PC-9 (cell line): ENCODE measurements at regions not wholly inside any gene's neighbourhood (a gene's known extent, or its start where the extent isn't known, plus 50 kb on each side); places are given as distances from the start of the nearest gene placed in this dataset.

Experiments
- BruUV-seq: library from RNA; stranded (reverse); fragments of 400-500 nt; replicated peaks from 2 replicates; lab custom pipeline; 2021; lab: Mats Ljungman, UMichigan
- CTCF ChIA-PET: fragments of 300-600 bp; sonication (Branson Sonifier 250); formaldehyde crosslinking; loops from one replicate; lab custom pipeline; 2022; ENCODE audit warnings: antibody characterized with exemption; lab: Charles Lee
- POLR2A ChIA-PET: fragments of 300-600 bp; sonication (Branson Sonifier 250); formaldehyde crosslinking; loops from one replicate; lab custom pipeline; 2022; ENCODE audit warnings: antibody characterized with exemption; ENCODE audit not compliant: unreplicated experiment; lab: Charles Lee
- DNase-seq, 2 experiments: peaks; one replicate each; pipeline versions ENCODE4 v3.0.0 to v3.0.0-alpha.2; 2015 to 2022; ENCODE audit warnings: mixed read lengths in 1 of 2
- H2AFZ ChIP-seq: fragments of 200-600 bp; sonication (generic); 2 replicates; pipeline ENCODE4 v1.8.1; 2017; ENCODE audit warnings: antibody characterized with exemption
- H3F3A ChIP-seq: fragments of 200-600 bp; sonication (generic); 2 replicates; pipeline ENCODE4 v1.8.1; 2017; ENCODE audit warnings: antibody characterized with exemption, mild to moderate bottlenecking, low read depth; ENCODE audit not compliant: insufficient read depth
- H3K27ac ChIP-seq: fragments of 200-600 bp; sonication (generic); 2 replicates; pipeline ENCODE4 v1.6.1; 2016; ENCODE audit warnings: mixed run types
- H3K27me3 ChIP-seq: fragments of 200-600 bp; sonication (generic); 2 replicates; pipeline ENCODE4 v1.6.1; 2016; ENCODE audit warnings: low read depth, mixed run types; ENCODE audit not compliant: insufficient read depth
- H3K36me3 ChIP-seq: fragments of 200-600 bp; sonication (generic); 2 replicates; pipeline ENCODE4 v1.6.1; 2016; ENCODE audit warnings: low read depth, mixed run types
- H3K4me1 ChIP-seq: fragments of 200-600 bp; sonication (generic); replicated peaks from 2 replicates; pipeline ENCODE4 v1.6.1; 2016; ENCODE audit warnings: mixed run types; ENCODE audit not compliant: insufficient read depth
- H3K4me2 ChIP-seq: fragments of 200-600 bp; sonication (generic); 2 replicates; pipeline ENCODE4 v1.6.1; 2017; ENCODE audit warnings: mixed run types
- H3K4me3 ChIP-seq: fragments of 200-600 bp; sonication (generic); 2 replicates; pipeline ENCODE4 v1.6.1; 2016; ENCODE audit warnings: mixed run types
- H3K79me2 ChIP-seq: fragments of 200-600 bp; sonication (generic); 2 replicates; pipeline ENCODE4 v1.6.1; 2017; ENCODE audit warnings: low read depth, mixed run types
- H3K9me2 ChIP-seq: fragments of 200-600 bp; sonication (generic); 2 replicates; pipeline ENCODE4 v1.8.1; 2017; ENCODE audit warnings: mild to moderate bottlenecking; ENCODE audit not compliant: insufficient read depth
- H3K9me3 ChIP-seq: fragments of 200-600 bp; sonication (generic); 2 replicates; pipeline ENCODE4 v1.8.1; 2016; ENCODE audit warnings: low read depth; ENCODE audit not compliant: insufficient read depth
- H4K20me1 ChIP-seq: fragments of 200-600 bp; sonication (generic); 2 replicates; pipeline ENCODE4 v1.8.1; 2017; ENCODE audit not compliant: insufficient read depth
- EZH2 ChIP-seq: fragments of 200-600 bp; sonication (generic); IDR thresholded peaks from 2 replicates; pipeline ENCODE4 v1.8.0; 2017; ENCODE audit warnings: antibody characterized with exemption, low read depth
- intact Hi-C: fragments of 100-400 bp; cut with micrococcal nuclease; formaldehyde crosslinking; loops from one replicate; pipeline ENCODE4 v1.10.0; 2022; ENCODE audit not compliant: unreplicated experiment
- TF ChIP-seq, protein P1 (sequence below): fragments of 200-600 bp; sonication (generic); conservative IDR thresholded peaks from 2 replicates; pipeline ENCODE4 v1.6.1; 2017; ENCODE audit warnings: mixed run types, antibody characterized with exemption, mild to moderate bottlenecking, moderate library complexity

DNA sequence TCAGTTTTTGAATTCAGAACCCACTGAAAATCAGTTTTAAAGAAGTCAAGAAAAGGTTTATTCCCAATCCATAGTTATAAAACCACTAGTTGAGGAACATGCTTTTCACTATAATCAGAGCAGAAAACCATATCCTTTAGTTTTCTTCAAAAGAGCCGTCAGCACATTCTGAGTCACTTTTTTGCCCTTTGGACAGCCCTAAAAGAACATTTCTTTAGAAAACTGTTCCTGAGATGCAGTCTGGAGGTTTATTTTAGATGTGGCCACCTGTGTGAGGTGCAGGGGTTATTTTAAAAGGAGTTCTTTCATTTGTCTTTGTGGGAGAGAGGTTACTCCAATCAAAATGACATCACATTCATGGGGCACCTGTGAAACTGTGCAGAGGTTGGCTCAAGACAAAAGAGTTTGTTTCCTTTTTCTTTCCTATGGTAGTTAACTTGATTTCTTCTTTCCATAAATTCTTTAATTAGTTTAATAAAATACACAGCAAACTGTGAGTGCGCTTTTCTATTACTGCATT, 221.6 kb upstream of the RPS23 start:
- H2AFZ ChIP-seq = no peak overlapping the region
- H3K4me3 ChIP-seq = no peak overlapping the region
- no peaks in the 10 kb centered on the region for H3K9me3 ChIP-seq
- H3K9me2 ChIP-seq = no peaks in the 10 kb centered on the region
- ChIA-PET POLR2A (no interaction called here), CTCF (no interaction called here)
- TF ChIP-seq, protein P1, sequence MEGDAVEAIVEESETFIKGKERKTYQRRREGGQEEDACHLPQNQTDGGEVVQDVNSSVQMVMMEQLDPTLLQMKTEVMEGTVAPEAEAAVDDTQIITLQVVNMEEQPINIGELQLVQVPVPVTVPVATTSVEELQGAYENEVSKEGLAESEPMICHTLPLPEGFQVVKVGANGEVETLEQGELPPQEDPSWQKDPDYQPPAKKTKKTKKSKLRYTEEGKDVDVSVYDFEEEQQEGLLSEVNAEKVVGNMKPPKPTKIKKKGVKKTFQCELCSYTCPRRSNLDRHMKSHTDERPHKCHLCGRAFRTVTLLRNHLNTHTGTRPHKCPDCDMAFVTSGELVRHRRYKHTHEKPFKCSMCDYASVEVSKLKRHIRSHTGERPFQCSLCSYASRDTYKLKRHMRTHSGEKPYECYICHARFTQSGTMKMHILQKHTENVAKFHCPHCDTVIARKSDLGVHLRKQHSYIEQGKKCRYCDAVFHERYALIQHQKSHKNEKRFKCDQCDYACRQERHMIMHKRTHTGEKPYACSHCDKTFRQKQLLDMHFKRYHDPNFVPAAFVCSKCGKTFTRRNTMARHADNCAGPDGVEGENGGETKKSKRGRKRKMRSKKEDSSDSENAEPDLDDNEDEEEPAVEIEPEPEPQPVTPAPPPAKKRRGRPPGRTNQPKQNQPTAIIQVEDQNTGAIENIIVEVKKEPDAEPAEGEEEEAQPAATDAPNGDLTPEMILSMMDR = no peak
- TF ChIP-seq EZH2 = no peak
- no peaks in the 10 kb centered on the region for H3K36me3 ChIP-seq
- no peaks in the 10 kb centered on the region for H3K4me1 ChIP-seq
- no peaks in the 10 kb centered on the region for H3F3A ChIP-seq
- H4K20me1 ChIP-seq = no peaks in the 10 kb centered on the region
- no peak for DNase-seq
- intact Hi-C loops = no loop called here
- no peaks in the 10 kb centered on the region for H3K79me2 ChIP-seq
- no peak overlapping the region for H3K27ac ChIP-seq
- BruUV-seq = no TSS peak
- H3K27me3 ChIP-seq = no peaks in the 10 kb centered on the region
- no peak overlapping the region for H3K4me2 ChIP-seq

GRCh38 chr5:82497242-82497641, 219.1 kb upstream of the RPS23 start:
- Histone ChIP-seq H3K4me1 (no peaks in the 10 kb centered on the region), H3K79me2 (no peaks in the 10 kb centered on the region), H3K9me2 (no peaks in the 10 kb centered on the region), H4K20me1 (no peaks in the 10 kb centered on the region), H2AFZ (no peak overlapping the region), H3K4me2 (no peak overlapping the region), H3K9me3 (no peaks in the 10 kb centered on the region), H3K36me3 (no peaks in the 10 kb centered on the region), H3K27me3 (no peaks in the 10 kb centered on the region), H3K27ac (no peak overlapping the region), H3K4me3 (no peak overlapping the region), H3F3A (no peaks in the 10 kb centered on the region)
- intact Hi-C loops = no loop called here
- TF ChIP-seq, protein P1 = no peak
- no peak for TF ChIP-seq EZH2
- DNase-seq = no peak
- no TSS peak for BruUV-seq
- POLR2A ChIA-PET = no interaction called here
- CTCF ChIA-PET = no interaction called here

- TF ChIP-seq, protein P1 = no peak; the same call in 1 of the 2 replicates
- no peak for TF ChIP-seq EZH2
- no peaks in the 10 kb centered on the region for H4K20me1 ChIP-seq
- H3K27ac ChIP-seq = no peak overlapping the region
- no peaks in the 10 kb centered on the region for H3K27me3 ChIP-seq
- no peaks in the 10 kb centered on the region for H3K9me2 ChIP-seq
- CTCF ChIA-PET = no interaction called here
- no peak overlapping the region for H2AFZ ChIP-seq
- no TSS peak for BruUV-seq
- no peaks in the 10 kb centered on the region for H3K36me3 ChIP-seq
- DNase-seq = no peak
- intact Hi-C loops = no loop called here
- H3K4me3 ChIP-seq = no peak overlapping the region
- no peaks in the 10 kb centered on the region for H3F3A ChIP-seq
- H3K9me3 ChIP-seq = no peaks in the 10 kb centered on the region
- no peak overlapping the region for H3K4me2 ChIP-seq
- no peaks in the 10 kb centered on the region for H3K79me2 ChIP-seq
- POLR2A ChIA-PET = no interaction called here
- no peaks in the 10 kb centered on the region for H3K4me1 ChIP-seq
Observed at GRCh38 chr5:82494942-82495341, 216.8 kb upstream of the RPS23 start.
